Stromal cell of bone marrow (primary cell): ENCODE measurements at regions not wholly inside any gene's neighbourhood (a gene's known extent, or its start where the extent isn't known, plus 50 kb on each side); places are given as distances from the start of the nearest gene placed in this dataset.
"Not testable (repeated sequence)": the region's sequence is repeated elsewhere in the genome, so short reads cannot be mapped to it uniquely, and the experiment has no call there.

Experiments
- DNase-seq: peaks from one replicate; pipeline ENCODE4 v3.0.0-alpha.2; 2012; ENCODE audit warnings: low read depth

DNA sequence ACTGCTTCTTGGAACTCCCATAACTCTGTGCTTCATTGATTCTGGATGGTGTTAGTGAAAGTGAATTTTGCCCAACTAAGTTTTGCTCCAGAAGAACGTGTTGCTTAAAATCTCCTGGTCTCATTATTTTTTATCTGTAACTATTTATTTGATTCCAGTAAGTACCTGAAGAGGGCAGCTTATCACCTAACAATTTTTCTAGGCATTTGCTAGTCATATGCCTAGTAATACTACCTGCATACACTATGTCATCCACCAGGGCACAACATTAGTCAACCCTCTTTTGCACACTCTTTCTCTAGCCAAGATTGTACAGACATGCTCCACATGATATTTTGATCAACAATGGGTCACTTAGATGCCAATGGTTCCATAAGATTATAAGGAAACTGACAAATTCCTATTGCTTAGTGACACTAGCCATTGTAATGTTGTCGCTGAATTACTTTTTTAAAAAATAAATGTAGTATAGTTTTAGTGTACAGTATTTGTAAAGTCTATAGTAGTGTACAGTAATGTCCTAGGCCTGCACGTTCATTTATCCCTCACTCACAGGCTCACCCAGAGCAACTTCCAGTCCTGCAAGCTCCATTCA lies 499.9 kb upstream of the AADAT start:
- DNase-seq: no peak

DNA sequence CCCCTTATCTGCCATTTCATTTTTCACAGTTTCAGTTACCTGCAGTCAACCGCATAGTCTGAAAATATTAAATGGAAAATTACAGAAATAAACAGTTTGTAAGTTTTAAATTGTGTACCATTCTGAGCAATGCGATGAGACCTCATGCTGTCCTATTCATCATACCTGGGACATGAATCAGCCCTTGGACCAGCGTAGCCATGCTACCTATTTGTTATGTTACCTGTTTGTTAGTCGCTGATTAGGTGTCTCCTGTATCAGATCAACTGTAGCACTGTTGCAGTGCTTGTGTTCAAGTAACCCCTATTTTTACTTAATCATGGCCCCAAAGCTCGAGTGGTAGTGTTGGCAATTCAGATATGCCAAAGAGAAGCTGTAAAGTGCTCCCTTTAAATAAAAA lies 492.2 kb upstream of the AADAT start:
- DNase-seq: no peak

DNA sequence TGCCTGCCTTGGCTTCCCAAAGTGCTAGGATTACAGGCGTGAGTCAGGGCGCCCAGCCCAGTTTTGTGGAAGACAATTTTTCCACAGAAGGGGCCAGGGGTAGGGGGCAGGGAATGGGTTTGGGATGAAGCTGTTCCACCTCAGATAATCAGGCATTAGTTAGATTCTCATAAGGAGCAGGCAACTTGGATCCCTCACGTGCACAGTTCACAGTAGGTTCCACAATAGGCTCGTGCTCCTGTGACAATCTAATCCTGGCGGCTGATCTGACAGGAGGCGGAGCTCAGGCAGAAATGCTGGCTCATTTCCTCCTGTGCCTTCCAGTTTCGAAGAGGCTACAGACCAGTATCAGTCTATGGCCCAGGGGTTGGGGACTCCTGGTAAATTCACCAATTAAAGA lies 491.6 kb upstream of the AADAT start:
- DNase-seq: no peak

DNA sequence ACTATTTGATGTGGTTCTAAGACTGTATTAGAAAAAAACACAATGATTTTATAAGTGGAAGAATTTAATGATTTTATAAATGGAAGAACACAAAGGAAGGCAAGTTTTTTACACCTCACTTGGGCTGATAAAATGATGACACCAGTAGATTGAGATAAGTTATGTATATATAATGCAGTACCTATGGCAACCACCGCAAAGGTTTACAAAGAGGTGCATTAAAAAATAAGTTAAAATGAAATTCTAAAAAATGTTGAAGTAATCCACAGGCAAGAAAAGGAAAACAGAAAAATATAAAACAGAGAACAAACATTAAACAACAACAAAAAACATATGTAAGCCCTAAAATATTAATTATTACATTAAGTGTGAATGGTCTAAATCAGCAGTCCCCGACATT lies 490.9 kb upstream of the AADAT start:
- DNase-seq: no peak

DNA sequence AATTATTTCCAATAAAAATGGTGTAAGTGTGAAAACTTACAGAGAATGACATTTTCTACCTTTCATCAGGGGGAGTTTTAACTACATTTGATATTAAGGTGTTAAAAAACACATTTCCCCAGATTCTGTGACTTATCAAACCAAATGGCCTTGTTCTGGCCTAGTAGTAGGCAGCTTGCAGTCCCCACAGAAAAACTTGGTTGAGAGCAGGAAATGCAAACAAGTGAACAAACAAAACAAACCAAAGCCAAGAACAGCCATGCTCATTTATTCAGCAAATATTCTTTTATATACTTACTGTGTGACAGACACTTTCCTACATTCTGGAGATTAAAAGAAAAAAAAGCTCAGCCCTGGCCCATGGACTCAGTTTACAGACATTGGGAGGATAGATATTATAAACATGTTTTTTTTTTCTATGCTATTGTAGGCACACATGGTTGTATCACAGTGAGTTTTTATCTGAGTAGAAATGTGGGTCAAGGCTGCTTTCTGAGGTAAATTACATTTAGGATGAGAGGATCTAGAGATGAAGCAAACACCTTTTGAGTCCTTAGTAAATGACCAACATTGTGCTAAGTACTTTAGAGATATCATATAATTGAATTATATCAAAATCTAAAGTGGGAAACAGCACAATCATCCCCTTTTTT lies 449.2 kb upstream of the AADAT start:
- DNase-seq: no peak

DNA sequence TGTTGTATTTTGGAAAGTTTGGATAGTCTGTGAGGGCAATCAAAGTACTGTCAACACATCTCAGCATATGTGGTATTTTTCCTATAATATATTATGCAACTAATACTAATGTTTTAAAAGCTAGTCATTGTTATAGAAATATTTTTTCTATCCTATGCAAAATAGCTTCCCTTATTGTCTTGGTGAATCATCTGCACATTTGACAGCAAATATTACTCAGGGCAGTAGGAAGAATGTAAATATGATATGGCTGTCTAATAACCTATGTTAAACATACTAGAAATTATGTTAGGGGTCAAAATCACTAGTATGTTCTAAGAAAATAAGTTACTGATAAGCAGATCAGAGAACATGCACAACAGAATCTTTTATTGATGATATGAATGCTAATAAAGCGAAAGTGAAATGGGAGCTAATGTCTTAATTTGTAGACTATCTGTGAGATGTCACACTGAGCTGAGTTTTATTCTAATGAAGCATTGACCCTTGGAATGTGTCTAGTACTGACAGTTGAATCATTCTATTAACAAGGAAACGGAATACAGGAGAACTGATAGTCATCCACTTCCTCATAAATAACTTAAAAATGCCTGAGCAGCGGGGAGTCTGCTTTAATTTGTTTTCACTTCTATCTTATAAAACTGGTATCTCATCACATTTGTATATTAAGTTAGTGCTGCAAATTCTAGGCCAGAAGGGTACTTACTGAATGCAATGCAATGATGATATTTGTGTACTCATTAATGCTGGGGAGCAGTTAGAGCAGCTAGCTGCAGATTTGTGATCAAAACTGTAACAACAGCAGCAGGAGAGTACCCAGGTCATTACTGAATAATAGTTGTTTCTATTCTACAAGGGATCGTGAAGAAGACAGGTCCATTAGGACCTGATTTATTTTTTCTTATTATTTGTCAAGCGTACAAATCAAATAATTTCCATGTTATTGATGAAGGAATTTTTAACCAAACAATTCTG lies 440.3 kb upstream of the AADAT start:
- DNase-seq: no peak

DNA sequence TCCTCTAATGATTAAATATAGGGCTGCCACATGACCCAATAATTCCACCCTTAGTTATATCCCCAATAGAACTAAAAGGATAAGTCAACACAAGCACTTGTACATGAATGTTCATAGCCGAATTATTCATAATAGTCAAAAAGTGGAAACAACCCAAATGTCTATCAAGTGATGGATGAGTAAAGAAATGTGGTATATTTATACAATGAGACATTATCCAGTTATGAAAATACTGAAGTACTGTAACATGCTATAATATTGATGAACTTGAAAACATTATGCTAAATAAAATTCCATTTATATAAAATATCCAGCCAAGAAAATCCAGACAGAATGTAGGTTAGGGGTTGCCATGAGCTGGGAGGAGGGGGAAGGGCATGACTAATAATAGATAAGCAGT lies 436.7 kb upstream of the AADAT start:
- DNase-seq: no peak

DNA sequence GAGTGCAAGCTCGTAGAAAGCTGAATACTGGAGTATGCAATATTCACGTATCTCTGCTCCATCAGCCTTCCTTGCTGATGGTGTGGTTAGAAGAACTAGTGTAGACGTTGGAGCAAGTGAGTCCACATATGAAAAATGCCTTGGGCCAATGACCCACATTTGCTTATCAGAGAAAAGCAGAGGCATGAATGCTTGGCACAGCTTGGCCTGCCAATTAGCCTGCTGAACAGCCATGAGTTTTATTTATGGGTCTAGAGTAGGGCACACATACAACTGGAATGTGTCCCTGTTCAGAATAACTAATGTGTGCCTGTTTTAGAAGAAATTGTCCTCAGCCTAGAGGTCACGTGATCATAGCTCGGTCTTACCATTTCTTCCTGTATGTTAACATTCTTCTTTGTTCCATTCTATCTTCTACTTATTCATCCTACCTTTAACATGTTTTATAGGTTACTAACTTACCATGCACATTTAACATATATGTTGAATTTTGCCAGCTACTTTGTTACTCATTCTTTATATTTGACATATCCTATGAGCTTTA lies 432.7 kb upstream of the AADAT start:
- DNase-seq: no peak

DNA sequence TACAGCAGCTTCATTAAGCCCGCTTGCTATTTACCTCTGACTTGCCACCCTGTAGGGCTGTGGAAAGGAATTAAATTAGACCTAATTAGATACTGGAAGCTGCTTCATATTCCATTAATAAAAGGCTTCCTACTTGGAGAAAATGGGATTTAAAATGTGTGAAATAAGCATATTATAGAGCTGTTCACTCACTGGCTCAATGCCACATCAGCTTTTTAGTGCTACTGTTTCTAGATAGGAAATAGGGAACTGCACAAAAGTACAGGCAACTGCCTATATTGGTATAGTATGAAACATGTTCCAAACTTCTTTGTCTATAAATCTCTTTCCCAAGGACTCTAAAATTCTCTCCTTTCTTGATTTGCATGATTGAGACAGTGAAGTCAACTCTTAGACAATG lies 407.9 kb upstream of the AADAT start:
- no peak for DNase-seq

DNA sequence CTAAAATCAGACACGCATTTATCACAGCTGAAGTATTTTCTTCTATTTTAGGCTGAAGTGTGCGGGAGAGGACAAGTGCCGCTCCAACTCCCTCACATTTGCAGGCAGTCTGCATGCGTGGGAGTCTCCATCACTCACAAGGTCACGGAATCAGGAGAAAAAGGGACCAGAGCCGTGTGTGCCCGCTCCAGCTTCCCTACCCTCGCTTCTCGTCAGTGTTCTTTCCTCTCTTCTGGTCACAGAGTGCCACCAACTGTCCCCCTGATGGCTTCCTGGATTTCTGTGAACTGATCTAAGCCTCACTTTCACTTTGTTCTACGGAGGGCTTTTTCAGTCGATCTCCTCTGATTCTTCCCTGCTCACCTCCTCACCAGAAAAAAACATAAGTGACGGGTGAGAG lies 407.4 kb upstream of the AADAT start:
- DNase-seq: no peak

DNA sequence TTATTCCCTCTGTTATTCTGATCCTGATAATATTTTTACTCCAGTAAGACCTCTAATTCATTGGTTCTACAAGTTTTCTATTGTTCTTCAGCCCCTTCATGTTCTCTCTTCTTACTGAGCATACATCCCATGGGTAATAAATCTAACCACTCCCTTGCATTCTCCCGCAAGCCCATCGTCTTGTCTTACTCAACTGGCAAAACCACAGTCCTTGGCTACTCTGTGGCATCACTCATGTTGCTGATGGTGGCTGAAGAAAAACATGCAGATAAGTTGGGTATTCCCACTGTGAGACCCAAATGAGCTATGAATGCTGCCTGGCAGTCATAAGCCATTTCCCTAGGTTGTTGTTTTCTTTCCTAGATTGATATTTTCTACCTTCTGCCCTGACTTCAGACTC lies 402.2 kb upstream of the AADAT start:
- no peak for DNase-seq

DNA sequence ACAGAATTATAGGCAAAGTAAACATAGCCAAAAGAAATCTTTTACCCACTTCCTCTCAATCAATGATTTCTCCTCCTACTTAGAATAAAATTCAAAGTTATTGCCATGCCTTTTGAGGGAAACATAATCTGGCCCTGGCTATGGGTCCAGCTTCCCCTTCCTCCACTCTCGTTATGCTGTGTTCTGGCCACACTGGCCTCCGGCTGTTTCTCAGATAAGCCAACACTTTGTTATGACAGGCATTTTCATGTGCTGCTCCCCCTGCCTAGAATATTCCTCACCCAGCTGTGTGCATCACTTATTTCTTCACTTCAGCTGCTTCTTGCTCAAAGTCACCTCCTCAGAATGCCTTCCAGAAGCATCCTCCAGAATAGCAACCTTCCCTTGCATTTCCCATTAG lies 386.6 kb upstream of the AADAT start:
- no peak for DNase-seq

DNA sequence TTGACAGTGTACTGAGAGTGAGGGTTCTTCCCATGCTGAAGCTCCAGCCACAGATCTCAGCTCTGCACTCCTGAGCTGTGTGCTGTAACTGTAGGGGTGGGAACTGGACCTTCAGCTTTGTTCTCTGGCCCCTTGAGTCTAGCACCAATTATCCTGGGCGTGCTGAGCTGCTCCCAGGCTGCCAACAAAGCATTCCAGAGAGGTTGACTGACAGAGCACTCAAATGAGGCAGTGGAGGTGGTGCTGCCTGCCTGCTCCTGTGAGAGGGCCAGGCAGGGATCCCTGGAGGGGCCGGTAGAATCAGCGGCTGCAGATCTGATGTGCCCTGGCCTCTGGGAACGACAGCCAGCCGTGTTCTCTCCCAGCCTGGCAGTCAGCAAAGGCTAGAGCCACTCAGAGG lies 375.7 kb upstream of the AADAT start:
- DNase-seq: no peak

DNA sequence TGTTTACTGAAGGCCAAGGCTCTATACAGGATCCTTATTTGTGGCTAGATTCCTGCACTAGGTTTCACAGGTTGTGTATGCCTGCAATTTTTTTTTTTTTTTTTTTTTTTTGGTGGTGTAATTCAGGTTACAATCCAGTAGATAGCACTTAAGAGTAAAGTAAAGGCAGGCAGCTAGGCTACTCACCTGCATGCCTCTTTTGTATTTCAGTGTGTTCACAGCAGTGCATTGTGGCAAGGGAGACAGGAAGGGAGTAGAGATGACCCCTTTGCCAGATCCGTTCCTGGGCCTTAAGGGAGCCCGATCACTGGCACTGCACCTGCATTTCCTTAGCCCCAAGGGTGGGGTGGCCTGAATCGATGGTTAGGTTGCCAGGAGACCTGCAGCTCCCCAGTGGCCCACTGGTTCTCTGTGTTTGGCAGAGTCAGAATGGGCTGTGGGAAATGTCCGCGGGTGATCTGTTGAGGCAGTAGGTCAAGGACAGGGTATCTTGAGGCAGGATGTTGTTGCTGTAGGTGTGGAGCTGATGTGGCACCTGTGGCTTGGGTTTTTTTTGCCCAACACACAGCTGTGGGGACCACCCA lies 374.9 kb upstream of the AADAT start:
- DNase-seq: no peak

DNA sequence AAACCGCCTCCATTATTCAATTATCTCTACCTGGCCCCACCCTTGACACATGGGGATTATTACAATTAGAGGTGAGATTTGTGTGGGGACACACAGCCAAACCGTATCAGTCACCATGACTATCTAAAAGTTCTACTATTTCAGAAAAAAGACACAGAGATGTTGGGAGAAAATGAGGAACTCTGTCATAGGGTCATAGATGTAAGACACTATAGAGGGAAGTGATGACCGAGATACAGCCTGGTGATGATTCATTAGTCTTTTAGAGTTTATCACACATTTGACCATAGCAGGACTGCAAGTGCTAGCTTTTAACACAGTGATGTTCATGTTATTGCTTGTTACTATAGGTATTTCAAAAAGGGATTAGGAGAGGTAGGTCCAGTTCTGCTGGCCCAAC lies 357.0 kb upstream of the AADAT start:
- DNase-seq: no peak

DNA sequence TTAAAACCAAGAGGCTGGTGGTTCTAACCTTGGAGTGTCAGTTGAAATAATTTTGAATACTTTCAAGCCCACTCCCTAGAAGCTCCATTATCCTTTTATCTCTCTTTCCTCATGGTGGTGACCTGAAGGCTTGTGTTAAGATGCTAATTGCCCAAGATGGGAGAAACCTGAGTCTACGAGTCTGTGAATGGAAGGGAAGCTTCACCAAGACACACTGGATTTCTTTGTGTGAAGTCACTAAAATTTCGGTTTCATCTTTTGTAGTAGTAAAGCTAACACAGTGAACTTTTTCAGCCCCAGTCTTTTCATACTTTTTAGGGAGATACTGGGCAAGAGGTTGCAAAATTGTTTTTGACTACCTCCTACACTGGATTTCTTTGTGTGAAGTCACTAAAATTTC lies 351.4 kb upstream of the AADAT start:
- DNase-seq: not testable (repeated sequence)

DNA sequence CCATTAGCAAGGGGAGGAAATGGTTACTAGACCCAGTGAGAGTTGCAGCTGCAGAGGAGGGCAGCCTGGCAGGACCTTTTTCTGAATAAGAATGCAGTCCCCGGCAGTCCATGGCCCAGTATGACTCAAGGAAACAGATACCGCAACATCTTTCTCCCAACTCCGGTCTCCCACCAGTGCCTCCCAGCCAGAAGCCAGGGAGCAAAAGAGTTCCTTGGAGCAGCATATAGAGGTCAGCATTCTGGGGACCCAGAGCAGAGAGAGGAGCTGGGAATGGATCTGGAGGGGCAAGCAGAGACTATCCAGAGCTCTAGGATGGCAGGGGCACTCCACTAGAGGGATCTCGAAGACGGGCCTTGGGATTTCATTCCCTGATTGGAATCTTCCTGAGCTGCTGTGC lies 339.2 kb upstream of the AADAT start:
- DNase-seq: no peak

DNA sequence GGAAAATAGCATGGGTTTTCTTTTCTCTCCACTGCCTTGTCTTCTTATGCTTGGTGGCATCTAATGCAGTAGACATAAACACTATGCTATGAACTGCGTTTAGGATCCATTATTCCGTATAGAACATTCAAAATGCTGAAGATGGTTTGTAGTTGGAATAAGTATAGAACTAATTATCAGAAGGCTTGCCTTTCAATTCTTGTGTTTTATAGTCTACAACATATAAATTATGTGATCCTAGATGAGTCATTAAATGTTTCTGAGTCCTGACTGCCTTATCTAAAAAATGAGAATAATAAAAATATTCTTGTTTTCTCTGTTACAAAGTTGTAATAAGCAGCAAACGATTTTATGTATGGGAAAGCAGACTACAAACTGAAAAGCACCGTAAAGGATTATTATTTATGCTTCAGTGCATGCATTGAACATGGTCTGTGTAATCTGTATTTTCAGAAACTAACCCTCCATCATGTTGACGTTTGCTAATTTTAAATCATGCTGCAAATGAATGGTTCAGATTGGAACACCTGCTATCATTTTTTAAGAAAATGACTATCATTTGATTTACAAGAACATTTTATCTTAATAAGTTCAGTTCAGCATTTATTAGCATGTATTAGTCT lies 335.9 kb upstream of the AADAT start:
- DNase-seq: no peak

DNA sequence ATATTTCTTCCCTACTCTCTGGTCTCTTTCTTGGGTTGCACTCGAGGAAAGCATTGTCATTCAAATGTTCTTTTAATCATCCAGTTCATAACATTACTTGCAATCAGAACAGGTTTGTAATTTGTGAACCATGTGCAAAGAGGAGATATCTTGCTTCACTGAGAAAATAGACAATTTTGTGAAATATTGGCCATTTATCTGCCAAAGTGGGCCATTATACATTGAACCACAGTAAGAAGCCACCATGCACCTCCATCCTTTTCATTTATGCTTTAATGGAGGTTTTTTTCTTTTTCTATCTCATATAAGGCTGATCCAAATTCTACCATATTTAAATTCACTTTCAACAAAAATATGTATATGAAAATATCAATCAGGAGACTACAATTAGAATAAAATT lies 335.3 kb upstream of the AADAT start:
- DNase-seq: no peak

DNA sequence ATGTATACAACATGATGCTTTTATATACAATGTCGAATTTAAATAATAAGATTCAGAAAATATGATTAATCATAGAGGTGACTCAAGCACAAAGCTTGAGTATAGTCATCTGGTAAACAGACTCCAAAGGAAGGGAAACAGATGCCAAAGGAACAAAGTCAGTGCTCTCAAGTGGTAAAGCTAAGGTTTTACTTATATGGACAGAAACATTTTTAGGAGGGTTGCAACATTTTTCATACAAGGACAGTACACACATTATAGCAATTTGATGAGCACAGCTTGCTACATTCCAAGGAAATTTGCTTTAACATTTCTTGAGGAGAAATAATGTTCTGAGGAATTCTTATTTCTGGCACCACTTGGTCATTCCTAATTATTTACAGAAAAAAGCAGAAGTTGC lies 333.4 kb upstream of the AADAT start:
- DNase-seq: no peak

DNA sequence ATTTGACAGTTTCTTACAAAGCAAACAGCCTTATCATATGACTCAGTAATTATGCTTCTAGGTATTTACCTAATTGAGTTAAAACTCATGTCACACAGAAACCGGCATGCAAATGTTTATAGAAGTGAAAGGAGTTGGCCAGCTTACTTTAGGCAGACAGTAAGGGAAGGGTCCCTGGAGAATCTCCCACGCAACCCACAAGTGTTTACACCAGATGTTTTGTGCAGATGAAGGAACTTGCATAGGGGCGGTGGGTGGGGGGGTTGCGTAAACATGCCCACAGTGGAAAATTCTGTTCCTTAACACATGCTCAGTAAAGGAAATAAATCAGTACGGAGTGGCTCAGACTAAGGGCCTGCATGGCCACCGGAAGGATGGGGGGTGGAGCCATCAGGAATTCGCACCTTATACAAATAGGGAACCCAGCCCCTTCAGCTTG lies 330.5 kb upstream of the AADAT start:
- no peak for DNase-seq

DNA sequence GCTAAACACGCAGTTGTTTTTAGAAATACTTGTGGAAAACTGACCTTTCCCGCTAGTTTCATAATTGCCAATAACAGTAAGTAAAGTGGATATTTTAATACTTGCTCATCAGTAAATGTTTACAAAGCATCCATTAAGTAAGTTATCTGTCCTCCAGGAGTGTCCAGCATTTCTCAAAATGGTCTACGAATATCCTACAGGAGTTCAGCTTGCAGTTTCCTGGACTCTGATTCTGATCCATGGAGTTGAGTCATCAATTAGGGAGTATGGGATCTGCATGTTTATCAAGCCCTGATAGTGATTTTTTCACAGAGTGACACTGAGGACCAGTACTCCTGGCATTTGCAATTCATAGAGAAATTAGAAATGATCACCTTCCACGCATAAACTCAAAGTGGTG lies 325.2 kb upstream of the AADAT start:
- DNase-seq: no peak
